Caco-2 (cell line): ENCODE measurements at regions not wholly inside any gene's neighbourhood (a gene's known extent, or its start where the extent isn't known, plus 50 kb on each side); places are given as distances from the start of the nearest gene placed in this dataset.

Experiments used
- BruUV-seq: library from RNA; stranded (reverse); fragments of 400-500 nt; replicated peaks from 2 replicates; lab custom pipeline; 2021; lab: Mats Ljungman, UMichigan
- CTCF ChIA-PET: fragments of 300-600 bp; sonication (Branson Sonifier 250); formaldehyde crosslinking; loops from one replicate; lab custom pipeline; 2022; ENCODE audit warnings: antibody characterized with exemption; lab: Charles Lee
- POLR2A ChIA-PET: fragments of 300-600 bp; sonication (Branson Sonifier 250); formaldehyde crosslinking; loops from one replicate; lab custom pipeline; 2022; ENCODE audit warnings: antibody characterized with exemption; lab: Charles Lee
- DNase-seq, 2 experiments: peaks; one replicate each; pipeline versions ENCODE4 v3.0.0 to v3.0.0-alpha.2; 2020 to 2022
- H3K27me3 ChIP-seq: replicated peaks from 2 replicates; pipeline ENCODE4 v1.6.0; 2011; ENCODE audit warnings: low read length; ENCODE audit not compliant: control insufficient read depth, insufficient read depth
- H3K36me3 ChIP-seq: 2 replicates; pipeline ENCODE4 v1.5.1; 2011; ENCODE audit warnings: low read length; ENCODE audit not compliant: control insufficient read depth, insufficient read depth
- H3K4me1 ChIP-seq: fragments of 250-450 bp; sonication (Bioruptor Pico); 2 replicates; pipeline ENCODE4 v1.5.1; 2020; ENCODE audit warnings: mild to moderate bottlenecking
- H3K4me3 ChIP-seq: 2 replicates; pipeline ENCODE4 v1.5.1; 2011; ENCODE audit warnings: low read depth, mild to moderate bottlenecking, control low read depth, low read length
- H3K9me3 ChIP-seq: fragments of 250-450 bp; sonication (Bioruptor Pico); 2 replicates; pipeline ENCODE4 v1.5.1; 2020; ENCODE audit warnings: mild to moderate bottlenecking, moderate library complexity
- H3K27ac Mint-ChIP-seq: one replicate; pipeline ENCODE4 v1.8.0; 2022; ENCODE audit warnings: mixed read lengths; ENCODE audit not compliant: unreplicated experiment
- H3K27me3 Mint-ChIP-seq: one replicate; pipeline ENCODE4 v1.8.0; 2022; ENCODE audit warnings: mixed read lengths; ENCODE audit not compliant: insufficient read depth, unreplicated experiment
- H3K36me3 Mint-ChIP-seq: one replicate; pipeline ENCODE4 v1.8.0; 2022; ENCODE audit warnings: mild to moderate bottlenecking, mixed read lengths; ENCODE audit not compliant: insufficient read depth, unreplicated experiment
- H3K4me1 Mint-ChIP-seq: one replicate; pipeline ENCODE4 v1.8.0; 2022; ENCODE audit warnings: low read depth, mixed read lengths; ENCODE audit not compliant: unreplicated experiment
- H3K4me3 Mint-ChIP-seq: one replicate; pipeline ENCODE4 v1.8.0; 2022; ENCODE audit warnings: mild to moderate bottlenecking, moderate library complexity, mixed read lengths; ENCODE audit not compliant: unreplicated experiment
- H3K9me3 Mint-ChIP-seq: one replicate; pipeline ENCODE4 v1.8.0; 2022; ENCODE audit warnings: mixed read lengths; ENCODE audit not compliant: unreplicated experiment
- CTCF ChIP-seq, 2 experiments: fragments of 200-600 bp in 1 of 2; IDR thresholded peaks; 1 replicate in 1 of 2; 2 replicates in 1 of 2; pipeline versions ENCODE4 v1.5.1 to v1.8.0; 2011 to 2022; ENCODE audit warnings: antibody characterized with exemption in 1 of 2, control low read depth in 1 of 2, inconsistent platforms in 1 of 2, low read depth in 1 of 2, low read length in 1 of 2, mild to moderate bottlenecking in 1 of 2, moderate library complexity in 1 of 2; ENCODE audit not compliant: insufficient read depth in 1 of 2, severe bottlenecking in 1 of 2, unreplicated experiment in 1 of 2
- intact Hi-C: fragments of 100-400 bp; cut with micrococcal nuclease; formaldehyde crosslinking; loops from one replicate; pipeline ENCODE4 v1.10.0; 2022; ENCODE audit not compliant: unreplicated experiment

DNA sequence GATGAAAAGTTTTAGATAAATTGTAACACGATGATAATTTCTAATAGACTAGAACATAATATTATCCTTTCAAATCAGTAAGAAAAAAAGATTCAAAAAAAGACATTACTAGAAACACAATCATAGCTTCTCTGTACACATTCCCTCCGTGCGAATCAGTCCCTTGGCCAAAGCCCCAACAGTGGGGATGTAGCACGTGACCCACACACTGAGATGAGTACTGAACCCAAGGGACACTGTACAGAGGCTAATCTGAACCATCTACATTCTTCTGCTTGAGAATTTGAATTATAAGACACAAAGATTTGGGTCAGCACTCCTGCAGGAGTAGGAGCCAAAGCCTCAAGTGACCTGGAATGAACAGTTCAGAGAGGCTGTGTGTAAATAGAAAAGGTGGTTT lies 353.7 kb downstream of the INSC start:
- no peak for TF ChIP-seq CTCF (IDR thresholded peaks at IDR 0.05; ENCODE audit: insufficient read depth in 1 of 2, low read depth in 1 of 2, low read length in 1 of 2, severe bottlenecking in 1 of 2, unreplicated experiment in 1 of 2)
- CTCF ChIA-PET: no interaction called here

GRCh38 chr11:15471048-15471894 lies 356.5 kb downstream of the INSC start:
- H3K27me3 Mint-ChIP-seq: peaks cover 10% of the 10 kb centered on the region
- ChIA-PET POLR2A (no interaction called here), CTCF (no interaction called here)
- Histone ChIP-seq H3K9me3 (no peaks in the 10 kb centered on the region), H3K36me3 (no peaks in the 10 kb centered on the region), H3K4me3 (no peak overlapping the region), H3K27me3 (no peaks in the 10 kb centered on the region), H3K4me1 (peaks cover 18% of the 10 kb centered on the region)
- no peak for TF ChIP-seq CTCF (IDR thresholded peaks at IDR 0.05; ENCODE audit: insufficient read depth in 1 of 2, low read depth in 1 of 2, low read length in 1 of 2, severe bottlenecking in 1 of 2, unreplicated experiment in 1 of 2)
- no peak for DNase-seq
- intact Hi-C loops: no loop called here
- no peak overlapping the region for H3K4me3 Mint-ChIP-seq
- H3K27ac Mint-ChIP-seq: no peak overlapping the region
- no peaks in the 10 kb centered on the region for H3K36me3 Mint-ChIP-seq
- H3K4me1 Mint-ChIP-seq: peaks cover 22% of the 10 kb centered on the region
- H3K9me3 Mint-ChIP-seq: no peaks in the 10 kb centered on the region
- BruUV-seq: no TSS peak

More for the DNA sequence above, 353.7 kb downstream of the INSC start:
- Histone ChIP-seq H3K36me3 (no peaks in the 10 kb centered on the region), H3K4me1 (peaks cover 18% of the 10 kb centered on the region), H3K4me3 (no peak overlapping the region), H3K9me3 (no peaks in the 10 kb centered on the region), H3K27me3 (no peaks in the 10 kb centered on the region; the same call in 1 of the 2 replicates)
- no peak for DNase-seq
- BruUV-seq: no TSS peak
- no peak overlapping the region for H3K4me3 Mint-ChIP-seq
- H3K27me3 Mint-ChIP-seq: peaks cover 10% of the 10 kb centered on the region
- peaks cover 22% of the 10 kb centered on the region for H3K4me1 Mint-ChIP-seq
- H3K9me3 Mint-ChIP-seq: no peaks in the 10 kb centered on the region
- POLR2A ChIA-PET: no interaction called here
- H3K36me3 Mint-ChIP-seq: no peaks in the 10 kb centered on the region
- no peak overlapping the region for H3K27ac Mint-ChIP-seq
- intact Hi-C loops: no loop called here

DNA sequence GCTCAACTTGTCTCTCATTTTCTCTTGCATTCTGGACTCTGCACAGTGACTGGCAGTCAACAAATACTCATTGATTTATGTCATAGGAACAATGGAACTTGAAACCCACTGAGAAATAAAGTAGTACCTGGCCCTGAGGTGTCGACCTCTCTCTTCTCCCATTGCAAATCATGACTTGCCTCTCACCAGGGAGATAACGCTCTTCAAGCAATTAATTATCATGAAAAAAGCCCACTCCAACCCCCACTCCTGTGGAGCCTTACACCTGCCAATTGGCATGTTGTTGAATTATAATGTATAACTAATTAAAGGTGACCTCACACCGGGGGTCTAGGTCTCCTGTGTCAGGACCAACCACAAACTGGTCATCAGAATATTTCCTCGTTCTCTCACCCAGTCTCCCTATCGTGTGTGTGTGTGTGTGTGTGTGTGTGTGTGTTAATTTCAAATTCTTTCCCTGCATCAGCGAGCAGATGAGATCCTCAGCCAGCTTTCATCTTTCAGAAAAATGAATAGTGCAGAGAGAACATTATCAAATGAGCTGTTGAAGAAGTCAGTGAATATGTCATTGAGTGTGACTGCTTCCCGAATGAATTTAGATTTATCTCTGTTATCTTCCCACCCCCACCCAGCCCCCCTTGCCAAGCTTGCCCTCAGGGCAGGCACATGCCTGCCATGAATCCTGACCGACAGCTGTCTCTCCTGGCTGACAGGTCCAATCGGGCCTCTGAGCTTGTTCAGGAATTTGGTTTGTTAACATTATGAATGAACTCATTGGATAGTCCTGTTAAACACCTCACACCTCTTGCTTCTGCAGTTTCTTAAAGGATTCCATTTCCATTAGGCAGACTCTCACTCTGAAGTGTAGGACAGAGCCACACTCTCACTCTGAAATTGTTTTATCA lies 357.4 kb downstream of the INSC start:
- Mint-ChIP-seq H3K36me3 (no peaks in the 10 kb centered on the region), H3K27me3 (peaks cover 11% of the 10 kb centered on the region), H3K27ac (no peak overlapping the region), H3K4me3 (no peak overlapping the region), H3K4me1 (peaks cover 22% of the 10 kb centered on the region), H3K9me3 (no peaks in the 10 kb centered on the region)
- H3K4me1 ChIP-seq: peaks cover 18% of the 10 kb centered on the region
- TF ChIP-seq CTCF (IDR thresholded peaks at IDR 0.05; ENCODE audit: insufficient read depth in 1 of 2, low read depth in 1 of 2, low read length in 1 of 2, severe bottlenecking in 1 of 2, unreplicated experiment in 1 of 2): no peak
- intact Hi-C loops: no loop called here
- H3K4me3 ChIP-seq: no peak overlapping the region
- ChIA-PET POLR2A (no interaction called here), CTCF (interaction anchor here (0.6 kb wide), 1 partner anchor 10 kb away, joined by 6 read pairs; no protein-coding TSS in a partner anchor)
- BruUV-seq: no TSS peak
- peak in 1 of 2 experiments; percentile 18 for DNase-seq
- H3K9me3 ChIP-seq: no peaks in the 10 kb centered on the region
- H3K36me3 ChIP-seq: no peaks in the 10 kb centered on the region
- H3K27me3 ChIP-seq: no peaks in the 10 kb centered on the region; the same call in 1 of the 2 replicates
